H1 (cell line): ENCODE measurements at regions not wholly inside any gene's neighbourhood (a gene's known extent, or its start where the extent isn't known, plus 50 kb on each side); places are given as distances from the start of the nearest gene placed in this dataset.

Source experiments
- CTCF ChIA-PET: fragments of 300-600 bp; sonication (Branson Sonifier 250); formaldehyde crosslinking; loops from one replicate; lab custom pipeline; 2021; ENCODE audit not compliant: partially characterized antibody; lab: Charles Lee
- POLR2A ChIA-PET: fragments of 300-600 bp; sonication (Branson Sonifier 250); formaldehyde crosslinking; loops from one replicate; lab custom pipeline; 2021; ENCODE audit warnings: inconsistent platforms; ENCODE audit not compliant: partially characterized antibody; lab: Charles Lee
- DNase-seq, 2 experiments: peaks; one replicate each; pipeline versions ENCODE4 v3.0.0 to v3.0.0-alpha.2; 2010 to 2022; ENCODE audit warnings: low spot score in 2 of 2, low read depth in 1 of 2, mixed read lengths in 1 of 2
- FAIRE-seq: peaks from 2 replicates; lab custom pipeline; 2011; peaks lifted over from hg19 to GRCh38; lab: Jason Lieb, UNC
- H2AFZ ChIP-seq: 2 replicates; pipeline ENCODE4 v1.8.1; 2012; ENCODE audit warnings: low read length, inconsistent platforms
- H2AK5ac ChIP-seq: 2 replicates; pipeline ENCODE4 v1.6.1; 2013; ENCODE audit warnings: low read depth, low read length
- H2BK120ac ChIP-seq: replicated peaks from 2 replicates; pipeline ENCODE3; 2013; ENCODE audit warnings: low read depth, low read length, inconsistent platforms
- H2BK12ac ChIP-seq: 2 replicates; pipeline ENCODE4 v1.6.1; 2013; ENCODE audit warnings: low read depth, low read length
- H2BK15ac ChIP-seq: 2 replicates; pipeline ENCODE4 v1.6.1; 2013; ENCODE audit warnings: low read length
- H2BK20ac ChIP-seq: 2 replicates; pipeline ENCODE4 v1.6.1; 2013; ENCODE audit warnings: low read length
- H2BK5ac ChIP-seq: 2 replicates; pipeline ENCODE4 v1.6.1; 2013; ENCODE audit warnings: low read depth, low read length
- H3K14ac ChIP-seq: 2 replicates; pipeline ENCODE4 v1.6.1; 2013; ENCODE audit warnings: inconsistent platforms; ENCODE audit not compliant: insufficient read length
- H3K18ac ChIP-seq: 2 replicates; pipeline ENCODE4 v1.6.1; 2013; ENCODE audit warnings: low read length; ENCODE audit errors: extremely low read depth
- H3K23ac ChIP-seq: 2 replicates; pipeline ENCODE4 v1.6.1; 2013; ENCODE audit warnings: inconsistent platforms; ENCODE audit not compliant: insufficient read length
- H3K23me2 ChIP-seq: 2 replicates; pipeline ENCODE4 v1.6.1; 2013; ENCODE audit warnings: low read depth, low read length
- H3K27ac ChIP-seq: 2 replicates; pipeline ENCODE4 v1.6.1; 2011; ENCODE audit warnings: low read depth, low read length, inconsistent platforms
- H3K27me3 ChIP-seq, 4 experiments: replicated peaks in 1 of 4; 1 replicate in 1 of 4; 2 replicates in 3 of 4; pipeline versions ENCODE4 v1.6.1 to v1.8.1; 2011 to 2013; ENCODE audit warnings: low read length in 3 of 4, mild to moderate bottlenecking in 3 of 4, inconsistent platforms in 2 of 4, mixed read lengths in 2 of 4, moderate library complexity in 1 of 4; ENCODE audit not compliant: control insufficient read depth in 3 of 4, insufficient read depth in 3 of 4; ENCODE audit errors: extremely low read depth in 1 of 4
- H3K36me3 ChIP-seq, 4 experiments: 2 replicates each; pipeline versions ENCODE4 v1.6.1 to v1.8.1; 2011 to 2013; ENCODE audit warnings: mild to moderate bottlenecking in 4 of 4, low read length in 3 of 4, moderate library complexity in 2 of 4, control low read depth in 1 of 4, inconsistent platforms in 1 of 4; ENCODE audit not compliant: insufficient read depth in 4 of 4, control insufficient read depth in 2 of 4
- H3K4ac ChIP-seq: replicated peaks from 2 replicates; pipeline ENCODE3; 2013; ENCODE audit warnings: low read length, low read depth, mixed read lengths, inconsistent platforms; ENCODE audit not compliant: insufficient read length
- H3K4me1 ChIP-seq, 4 experiments: replicated peaks in 1 of 4; 1 replicate in 1 of 4; 2 replicates in 3 of 4; pipeline versions ENCODE4 v1.6.1 to v1.8.1; 2011 to 2013; ENCODE audit warnings: low read length in 3 of 4, inconsistent platforms in 2 of 4, mixed read lengths in 1 of 4; ENCODE audit not compliant: insufficient read depth in 4 of 4, control insufficient read depth in 3 of 4
- H3K4me2 ChIP-seq, 2 experiments: 2 replicates each; pipeline versions ENCODE4 v1.6.1 to v1.8.1; 2011 to 2013; ENCODE audit warnings: low read depth in 2 of 2, low read length in 2 of 2, control low read depth in 1 of 2, inconsistent platforms in 1 of 2, mild to moderate bottlenecking in 1 of 2; ENCODE audit not compliant: insufficient read depth in 1 of 2
- H3K4me3 ChIP-seq, 4 experiments: fragments of 200-600, 300-600 bp in 1 of 4; sonication (generic), shearing (Covaris generic), sonication (Bioruptor Twin) in 1 of 4; 2 replicates each; pipeline versions ENCODE4 v1.5.1 to v1.8.1; 2011 to 2016; ENCODE audit warnings: low read length in 4 of 4, low read depth in 3 of 4, control low read depth in 2 of 4, inconsistent platforms in 2 of 4, mild to moderate bottlenecking in 2 of 4, mixed read lengths in 1 of 4, moderate library complexity in 1 of 4; ENCODE audit not compliant: insufficient read depth in 2 of 4; ENCODE audit errors: extremely low read depth in 1 of 4
- H3K56ac ChIP-seq: replicated peaks from 2 replicates; pipeline ENCODE3; 2013; ENCODE audit warnings: low read depth, mild to moderate bottlenecking, mixed read lengths, low read length, inconsistent platforms; ENCODE audit not compliant: insufficient read length
- H3K79me1 ChIP-seq: 2 replicates; pipeline ENCODE4 v1.6.1; 2013; ENCODE audit warnings: low read depth, low read length, control low read depth
- H3K79me2 ChIP-seq, 2 experiments: 2 replicates each; pipeline versions ENCODE4 v1.6.1 to v1.8.1; 2012 to 2013; ENCODE audit warnings: low read length in 2 of 2, mild to moderate bottlenecking in 2 of 2, inconsistent platforms in 1 of 2; ENCODE audit not compliant: insufficient read depth in 2 of 2, control insufficient read depth in 1 of 2
- H3K9ac ChIP-seq, 4 experiments: replicated peaks in 1 of 4; 1 replicate in 1 of 4; 2 replicates in 3 of 4; pipeline versions ENCODE4 v1.6.1 to v1.8.1; 2011 to 2013; ENCODE audit warnings: low read depth in 3 of 4, low read length in 3 of 4, control low read depth in 2 of 4, mild to moderate bottlenecking in 2 of 4, moderate library complexity in 2 of 4, inconsistent platforms in 1 of 4; ENCODE audit errors: extremely low read depth in 1 of 4
- H3K9me3 ChIP-seq, 2 experiments: 2 replicates each; pipeline versions ENCODE4 v1.6.1 to v1.8.1; 2012 to 2013; ENCODE audit warnings: mild to moderate bottlenecking in 2 of 2, moderate library complexity in 2 of 2, control low read depth in 1 of 2, inconsistent platforms in 1 of 2, low read depth in 1 of 2, low read length in 1 of 2, mixed read lengths in 1 of 2; ENCODE audit not compliant: insufficient read depth in 2 of 2
- H4K20me1 ChIP-seq, 2 experiments: replicated peaks in 1 of 2; 2 replicates each; pipeline versions ENCODE3 to v1.8.1; 2011 to 2013; ENCODE audit warnings: inconsistent platforms in 2 of 2, low read length in 2 of 2, mild to moderate bottlenecking in 1 of 2; ENCODE audit not compliant: insufficient read depth in 2 of 2, control insufficient read depth in 1 of 2
- H4K5ac ChIP-seq: 2 replicates; pipeline ENCODE4 v1.6.1; 2013; ENCODE audit warnings: low read length, low read depth, mixed read lengths, inconsistent platforms; ENCODE audit not compliant: insufficient read length
- H4K8ac ChIP-seq: 2 replicates; pipeline ENCODE4 v1.8.0; 2013; ENCODE audit warnings: mild to moderate bottlenecking, moderate library complexity, low read length, inconsistent platforms; ENCODE audit not compliant: insufficient read depth; ENCODE audit errors: extremely low read depth
- H4K91ac ChIP-seq: replicated peaks from 2 replicates; pipeline ENCODE3; 2013; ENCODE audit warnings: low read length, mixed read lengths, inconsistent platforms; ENCODE audit not compliant: insufficient read length
- ATF3 ChIP-seq: IDR thresholded peaks from 2 replicates; pipeline ENCODE4 v1.6.1; 2011; ENCODE audit warnings: low read depth, mild to moderate bottlenecking, low read length; ENCODE audit not compliant: insufficient read depth
- CEBPB ChIP-seq: IDR thresholded peaks from 2 replicates; pipeline ENCODE4 v1.6.1; 2012; ENCODE audit warnings: low read depth, low read length
- CHD2 ChIP-seq: IDR thresholded peaks from 2 replicates; pipeline ENCODE4 v1.6.1; 2012; ENCODE audit warnings: low read length, improper control_type of control experiment
- CTCF ChIP-seq, 3 experiments: IDR thresholded peaks; 1 replicate in 2 of 3; 2 replicates in 1 of 3; pipeline versions ENCODE4 v1.5.1 to v1.6.1; 2011; ENCODE audit warnings: low read length in 3 of 3, mild to moderate bottlenecking in 3 of 3, inconsistent platforms in 2 of 3, low read depth in 1 of 3, moderate library complexity in 1 of 3; ENCODE audit not compliant: insufficient read depth in 1 of 3; ENCODE audit errors: control extremely low read depth in 1 of 3
- MAFK ChIP-seq: IDR thresholded peaks from 2 replicates; pipeline ENCODE4 v1.6.1; 2012; ENCODE audit warnings: low read depth, mild to moderate bottlenecking, improper control_type of control experiment, low read length
- SIRT6 ChIP-seq: IDR thresholded peaks from one replicate; pipeline ENCODE4 v1.7.1; 2012; ENCODE audit warnings: low read length, inconsistent platforms
- SRF ChIP-seq: IDR thresholded peaks from 2 replicates; pipeline ENCODE4 v1.6.1; 2011; ENCODE audit warnings: mild to moderate bottlenecking, low read depth, low read length, moderate library complexity
- WGBS, 2 experiments: shearing (Covaris generic) in 1 of 2; methylation state at CpG; one replicate each; pipeline versions ENCODE4 v1.1.6 to v1.1.7; 2013 to 2015; ENCODE audit warnings: low lambda C conversion rate in 2 of 2, mixed read lengths in 2 of 2, inconsistent platforms in 1 of 2, low coverage in 1 of 2, missing lambda C conversion rate in 1 of 2; ENCODE audit not compliant: insufficient replicate concordance in 2 of 2, insufficient coverage in 1 of 2, insufficient read length in 1 of 2; ENCODE audit errors: extremely low coverage in 1 of 2, missing lambda C conversion rate in 1 of 2; 5-methylcytosine and 5-hydroxymethylcytosine counted together

GRCh38 chr2:76159042-76159648 lies 448.4 kb upstream of the GCFC2 start:
- Histone ChIP-seq H3K4ac (no peak overlapping the region), H2AK5ac (no peak overlapping the region), H3K23ac (no peak overlapping the region), H2AFZ (no peak overlapping the region), H3K18ac (no peak overlapping the region), H3K4me2 (no peak overlapping the region), H4K20me1 (no peaks in the 10 kb centered on the region)
- DNase-seq, result no peak
- TF ChIP-seq CHD2 (no peak), CEBPB (no peak), SIRT6 (no peak), CTCF (IDR thresholded peaks at IDR 0.05; ENCODE audit: control extremely low read depth in 1 of 3, insufficient read depth in 1 of 3, low read depth in 1 of 3, low read length in 3 of 3) (no peak), MAFK (no peak), SRF (no peak), ATF3 (no peak)
- TF ChIP-seq, all 59 proteins: peak for 0
- H3K79me2 ChIP-seq, result no peaks in the 10 kb centered on the region
- H3K56ac ChIP-seq, result no peak overlapping the region
- H2BK5ac ChIP-seq, result no peak overlapping the region
- no peaks in the 10 kb centered on the region for H3K79me1 ChIP-seq
- no peaks in the 10 kb centered on the region for H3K36me3 ChIP-seq
- H4K5ac ChIP-seq, result no peak overlapping the region
- ChIA-PET CTCF (interaction anchor here (0.7 to 1.2 kb wide), 4 partner anchors 11 to 439 kb away, joined by 3 to 4 read pairs (median 3); no protein-coding TSS in a partner anchor), POLR2A (no interaction called here)
- H3K9me3 ChIP-seq, result no peaks in the 10 kb centered on the region
- H3K27me3 ChIP-seq, result no peaks in the 10 kb centered on the region
- H3K14ac ChIP-seq, result no peak overlapping the region
- FAIRE-seq, result no peak
- no peak overlapping the region for H2BK20ac ChIP-seq
- no peak overlapping the region for H3K27ac ChIP-seq
- no peak overlapping the region for H2BK12ac ChIP-seq
- no peaks in the 10 kb centered on the region for H3K23me2 ChIP-seq
- H4K91ac ChIP-seq, result no peak overlapping the region
- H3K4me1 ChIP-seq, result no peaks in the 10 kb centered on the region
- H2BK120ac ChIP-seq, result no peak overlapping the region
- no peak overlapping the region for H2BK15ac ChIP-seq
- WGBS, 2 experiments, result 100% methylated on average over 1 of the region's 1 CpG; no CpG with 5 or more reads in 1 of the 2 experiments
- no peak overlapping the region for H3K9ac ChIP-seq
- H4K8ac ChIP-seq, result no peak overlapping the region
- H3K4me3 ChIP-seq, result no peak overlapping the region
